HFF-Myc (cell line): ENCODE measurements at regions not wholly inside any gene's neighbourhood (a gene's known extent, or its start where the extent isn't known, plus 50 kb on each side); places are given as distances from the start of the nearest gene placed in this dataset.

Experiments used
- DNase-seq: peaks from one replicate; pipeline ENCODE4 v3.0.0-alpha.2; 2011; ENCODE audit warnings: low read depth; ENCODE audit errors: extremely low read depth
- H3K4me3 ChIP-seq: replicated peaks from 2 replicates; pipeline ENCODE4 v1.5.1; 2011; ENCODE audit warnings: low read depth, mild to moderate bottlenecking, control low read depth, low read length
- TF ChIP-seq, protein P1 (sequence below): IDR thresholded peaks from 2 replicates; pipeline ENCODE4 v1.5.1; 2012; ENCODE audit warnings: mild to moderate bottlenecking, low read depth, low read length, control low read depth; ENCODE audit errors: missing control alignments

DNA sequence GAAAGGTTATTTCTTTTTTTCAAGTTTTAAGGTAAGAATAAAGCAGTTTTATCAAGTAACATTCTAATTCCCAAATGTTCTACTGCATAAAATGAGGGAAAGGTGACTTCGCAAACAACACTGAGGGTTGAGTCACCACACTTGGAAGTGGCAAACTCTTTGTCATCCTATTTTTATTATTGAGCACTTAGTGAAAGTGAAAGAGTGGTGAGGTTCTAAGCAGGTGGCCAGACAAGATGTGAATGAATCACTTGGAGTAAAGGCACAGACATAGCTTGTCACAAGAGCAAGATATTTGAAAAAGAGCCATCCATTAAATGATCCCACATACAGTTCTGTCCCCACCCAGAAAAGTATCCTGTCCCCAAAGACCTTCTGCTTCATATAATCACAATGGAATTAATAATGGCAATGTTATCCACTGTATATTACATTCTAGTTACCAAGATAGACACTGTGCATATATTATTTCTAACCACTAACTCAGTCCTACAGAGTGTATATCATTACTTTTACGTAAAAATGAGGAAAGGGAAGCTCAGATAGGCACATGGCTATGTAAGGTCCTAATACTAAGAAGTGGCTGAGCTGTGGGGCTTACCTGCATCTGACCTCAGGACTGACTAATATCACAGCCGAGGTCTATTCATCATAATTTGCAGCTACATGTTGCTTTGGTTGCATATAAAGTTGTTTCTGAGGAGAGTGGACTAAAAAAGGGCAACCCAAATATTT is 730.4 kb upstream of the MEF2C start:
- no peak overlapping the region for H3K4me3 ChIP-seq
- TF ChIP-seq, protein P1, sequence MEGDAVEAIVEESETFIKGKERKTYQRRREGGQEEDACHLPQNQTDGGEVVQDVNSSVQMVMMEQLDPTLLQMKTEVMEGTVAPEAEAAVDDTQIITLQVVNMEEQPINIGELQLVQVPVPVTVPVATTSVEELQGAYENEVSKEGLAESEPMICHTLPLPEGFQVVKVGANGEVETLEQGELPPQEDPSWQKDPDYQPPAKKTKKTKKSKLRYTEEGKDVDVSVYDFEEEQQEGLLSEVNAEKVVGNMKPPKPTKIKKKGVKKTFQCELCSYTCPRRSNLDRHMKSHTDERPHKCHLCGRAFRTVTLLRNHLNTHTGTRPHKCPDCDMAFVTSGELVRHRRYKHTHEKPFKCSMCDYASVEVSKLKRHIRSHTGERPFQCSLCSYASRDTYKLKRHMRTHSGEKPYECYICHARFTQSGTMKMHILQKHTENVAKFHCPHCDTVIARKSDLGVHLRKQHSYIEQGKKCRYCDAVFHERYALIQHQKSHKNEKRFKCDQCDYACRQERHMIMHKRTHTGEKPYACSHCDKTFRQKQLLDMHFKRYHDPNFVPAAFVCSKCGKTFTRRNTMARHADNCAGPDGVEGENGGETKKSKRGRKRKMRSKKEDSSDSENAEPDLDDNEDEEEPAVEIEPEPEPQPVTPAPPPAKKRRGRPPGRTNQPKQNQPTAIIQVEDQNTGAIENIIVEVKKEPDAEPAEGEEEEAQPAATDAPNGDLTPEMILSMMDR, result no peak
- DNase-seq, result no peak

DNA sequence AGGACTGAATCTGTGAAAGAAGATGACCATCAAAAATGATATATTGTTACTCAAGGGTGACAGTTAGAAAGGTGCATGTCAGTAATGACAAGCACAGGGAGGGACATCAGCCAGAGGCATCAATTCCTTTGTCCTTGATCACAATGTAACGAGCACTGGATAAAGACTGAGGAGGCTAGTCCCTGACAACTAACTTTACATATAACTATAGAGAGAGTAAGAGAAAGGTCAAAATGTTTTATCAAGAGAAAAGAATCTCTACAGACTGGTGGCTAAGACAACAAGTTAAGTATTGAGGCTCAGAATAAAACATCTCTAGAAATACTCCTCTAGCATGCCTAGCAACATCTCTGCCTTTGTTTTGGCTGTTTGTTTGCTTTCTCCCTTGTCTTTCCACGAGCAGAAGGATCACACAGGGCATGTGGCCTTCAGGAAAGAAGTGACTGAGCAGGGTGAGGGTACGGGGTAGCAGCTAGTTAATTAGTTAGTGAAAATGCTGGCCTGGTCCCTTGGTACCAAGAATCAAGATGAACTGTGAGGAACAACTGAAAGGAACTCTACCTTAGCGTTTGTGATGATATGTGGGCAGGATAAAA is 724.1 kb upstream of the MEF2C start:
- TF ChIP-seq, protein P1, result no peak
- no peak for DNase-seq
- H3K4me3 ChIP-seq, result no peak overlapping the region

DNA sequence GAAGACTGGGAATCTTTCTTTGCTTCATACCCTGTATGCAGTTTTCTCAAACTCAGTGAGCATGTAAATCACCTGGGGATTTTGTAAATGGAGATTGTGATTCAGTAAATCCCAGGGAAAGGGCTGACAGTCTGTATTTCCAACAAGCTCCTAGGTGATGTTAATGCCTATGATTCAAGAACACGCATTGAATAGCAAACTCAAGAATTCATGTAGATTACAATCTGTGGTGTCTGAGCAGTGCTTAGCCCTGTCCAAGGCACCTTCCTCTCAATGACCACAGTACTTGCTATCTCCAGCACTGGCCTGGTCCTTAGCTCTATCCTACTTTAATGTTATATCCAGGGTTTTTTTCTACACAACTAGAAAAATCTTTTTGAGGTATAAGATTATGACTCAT is 721.4 kb upstream of the MEF2C start:
- no peak for DNase-seq
- H3K4me3 ChIP-seq, result no peak overlapping the region
- TF ChIP-seq, protein P1, result no peak

DNA sequence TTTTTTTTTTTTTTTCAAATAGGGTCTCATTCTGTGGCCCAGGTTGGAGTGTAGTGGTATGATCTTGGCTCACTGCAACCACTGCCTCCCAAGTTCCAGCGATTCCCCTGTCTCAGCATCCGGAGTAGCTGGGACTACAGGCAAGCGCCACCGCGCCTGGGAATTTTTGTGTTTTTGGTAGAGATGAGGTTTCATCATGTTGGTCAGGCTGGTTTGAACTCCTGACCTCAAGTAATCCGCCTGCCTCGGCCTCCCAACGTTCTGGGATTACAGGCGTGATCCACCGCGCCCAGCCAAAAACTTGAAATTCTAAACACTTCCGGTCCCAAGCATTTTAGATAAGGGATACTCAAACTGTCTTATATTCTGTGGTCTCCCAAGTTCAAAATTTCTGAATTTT is 718.9 kb upstream of the MEF2C start:
- no peak overlapping the region for H3K4me3 ChIP-seq
- DNase-seq, result no peak
- TF ChIP-seq, protein P1, result no peak

DNA sequence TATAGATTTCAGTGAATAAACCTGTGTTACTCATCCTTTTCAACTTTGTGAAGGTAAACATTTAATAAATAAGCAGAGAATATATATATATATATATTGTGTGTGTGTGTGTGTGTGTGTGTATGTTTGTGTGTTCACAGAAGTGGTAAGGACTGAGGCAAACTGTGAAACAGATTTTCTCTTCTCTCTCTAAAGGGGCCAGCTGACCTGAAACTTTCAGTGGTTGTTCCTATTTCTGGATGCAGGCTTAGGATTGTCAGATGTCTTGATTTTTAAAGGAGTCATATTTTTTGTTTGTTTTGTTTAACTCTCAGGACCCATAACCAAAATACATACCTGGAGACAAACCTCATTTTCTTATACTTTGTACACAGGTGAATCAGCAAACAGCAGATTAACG is 714.9 kb upstream of the MEF2C start:
- TF ChIP-seq, protein P1, result no peak
- DNase-seq, result no peak
- H3K4me3 ChIP-seq, result no peak overlapping the region

DNA sequence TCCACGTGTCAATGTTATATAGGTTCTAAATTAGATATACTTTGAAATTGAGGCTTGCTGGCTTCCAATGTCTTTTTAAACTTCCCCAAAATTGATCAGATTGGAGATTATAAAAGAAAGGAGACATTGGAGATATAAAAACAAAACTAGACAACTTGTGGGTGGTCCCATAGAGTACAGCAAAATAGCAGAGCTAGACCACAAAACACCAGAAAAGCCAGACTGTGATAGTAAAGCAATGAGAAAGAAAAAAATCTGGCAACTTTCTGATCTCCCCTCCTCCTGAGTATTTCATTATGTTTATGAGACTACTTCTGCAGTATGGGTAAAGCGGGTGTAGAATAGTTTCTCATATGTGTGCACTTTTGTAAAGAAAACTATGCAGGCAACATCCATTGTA is 713.8 kb upstream of the MEF2C start:
- no peak for DNase-seq
- no peak overlapping the region for H3K4me3 ChIP-seq

More for the DNA sequence above, 713.8 kb upstream of the MEF2C start:
- TF ChIP-seq, protein P1, result no peak
